Neural cell (in vitro differentiated cells): ENCODE measurements at regions not wholly inside any gene's neighbourhood (a gene's known extent, or its start where the extent isn't known, plus 50 kb on each side); places are given as distances from the start of the nearest gene placed in this dataset.

Source experiments
- CTCF ChIP-seq: fragments of 450-650 bp; IDR thresholded peaks from 2 replicates; pipeline ENCODE4 v1.5.1; 2014; ENCODE audit warnings: antibody characterized with exemption, mild to moderate bottlenecking, moderate library complexity; ENCODE audit not compliant: poor library complexity, severe bottlenecking
- EP300 ChIP-seq: fragments of 450-650 bp; conservative IDR thresholded peaks from 2 replicates; pipeline ENCODE4 v1.6.1; 2014; ENCODE audit warnings: antibody characterized with exemption, mild to moderate bottlenecking, moderate library complexity; ENCODE audit not compliant: poor library complexity, severe bottlenecking
- EZH2 ChIP-seq: fragments of 200-600, 300-800 bp; shearing (Covaris generic), sonication (generic); IDR thresholded peaks from 2 replicates; pipeline ENCODE4 v1.6.1; 2014; ENCODE audit warnings: antibody characterized with exemption, low read length, borderline replicate concordance, mild to moderate bottlenecking; ENCODE audit not compliant: insufficient read depth, poor library complexity, severe bottlenecking
- MXI1 ChIP-seq: fragments of 450-650 bp; conservative IDR thresholded peaks from 2 replicates; pipeline ENCODE4 v1.6.1; 2014; ENCODE audit warnings: antibody characterized with exemption, mild to moderate bottlenecking; ENCODE audit not compliant: poor library complexity, severe bottlenecking
- POLR2AphosphoS5 ChIP-seq: IDR thresholded peaks from 2 replicates; pipeline ENCODE4 v1.6.1; 2012
- RAD21 ChIP-seq: fragments of 450-650 bp; conservative IDR thresholded peaks from 2 replicates; pipeline ENCODE4 v1.6.1; 2014; ENCODE audit warnings: antibody characterized with exemption, mild to moderate bottlenecking, moderate library complexity
- TAF1 ChIP-seq: IDR thresholded peaks from 2 replicates; pipeline ENCODE4 v1.6.1; 2012; ENCODE audit warnings: low read depth

DNA sequence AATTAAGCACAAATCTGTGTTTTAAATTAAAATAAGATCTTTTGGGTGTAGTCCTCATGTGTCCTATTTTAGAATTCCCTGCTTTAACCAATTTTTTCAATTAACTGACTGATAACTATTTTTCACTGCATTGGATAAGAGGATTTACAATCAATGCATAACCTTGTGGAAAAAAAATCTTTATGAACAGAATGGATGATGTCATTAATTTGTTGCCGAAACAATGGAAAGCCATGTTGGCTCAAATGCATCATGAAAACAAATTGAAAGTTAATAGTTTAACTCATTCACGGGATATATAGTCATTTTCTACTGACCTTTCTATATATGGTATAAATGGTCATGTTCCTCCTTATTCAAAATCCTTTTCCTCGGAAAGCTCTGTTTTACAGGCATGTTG is 82.3 kb downstream of the PRLHR start:
- TF ChIP-seq TAF1 (no peak), CTCF (no peak), EP300 (no peak), POLR2AphosphoS5 (no peak), EZH2 (no peak), RAD21 (no peak), MXI1 (no peak)
